SK-N-SH (cell line): ENCODE measurements at regions not wholly inside any gene's neighbourhood (a gene's known extent, or its start where the extent isn't known, plus 50 kb on each side); places are given as distances from the start of the nearest gene placed in this dataset.

Experiments used
- CTCF ChIA-PET: fragments of 300-600, 350-600 bp; formaldehyde crosslinking; extraction: SDS; loops from one replicate; lab custom pipeline; 2021; lab: Yijun Ruan, JAX
- POLR2A ChIA-PET: fragments of 350-600 bp; sonication (Branson Sonifier 250); formaldehyde crosslinking; extraction: SDS; loops from one replicate; lab custom pipeline; 2020; ENCODE audit warnings: antibody characterized with exemption, inconsistent platforms; lab: Yijun Ruan, JAX
- DNase-seq: peaks from one replicate; pipeline ENCODE4 v3.0.0; 2012
- H2AFZ ChIP-seq: fragments of 200-600 bp; sonication (generic); 2 replicates; pipeline ENCODE4 v1.8.1; 2016; ENCODE audit warnings: antibody characterized with exemption, mild to moderate bottlenecking, low read depth
- H3F3A ChIP-seq: fragments of 200-600 bp; sonication (generic); replicated peaks from 2 replicates; pipeline ENCODE3; 2016; ENCODE audit warnings: antibody characterized with exemption, mild to moderate bottlenecking; ENCODE audit not compliant: insufficient read depth
- H3K27ac ChIP-seq, 2 experiments: fragments of 200-500 bp in 1 of 2; fragments of 200-600 bp in 1 of 2; sonication (Bioruptor generic) in 1 of 2; sonication (generic), shearing (Covaris generic) in 1 of 2; 2 replicates each; pipeline versions ENCODE4 v1.5.1 to v1.6.1; 2014 to 2016; ENCODE audit warnings: low read depth in 2 of 2, inconsistent platforms in 1 of 2, low read length in 1 of 2, mild to moderate bottlenecking in 1 of 2, mixed read lengths in 1 of 2
- H3K27me3 ChIP-seq: fragments of 200-600 bp; sonication (generic), shearing (Covaris generic); 2 replicates; pipeline ENCODE4 v1.6.1; 2016; ENCODE audit warnings: mixed run types; ENCODE audit not compliant: insufficient read depth
- H3K36me3 ChIP-seq, 2 experiments: fragments of 200-500 bp in 1 of 2; fragments of 200-600 bp in 1 of 2; sonication (Bioruptor generic) in 1 of 2; sonication (generic) in 1 of 2; replicated peaks in 1 of 2; 2 replicates each; pipeline versions ENCODE3 to v1.5.1; 2014 to 2016; ENCODE audit warnings: low read length in 1 of 2, mild to moderate bottlenecking in 1 of 2; ENCODE audit not compliant: insufficient read depth in 2 of 2, control insufficient read depth in 1 of 2
- H3K4me1 ChIP-seq, 2 experiments: fragments of 200-500 bp in 1 of 2; fragments of 200-600 bp in 1 of 2; sonication (Bioruptor generic) in 1 of 2; sonication (generic), shearing (Covaris generic) in 1 of 2; 2 replicates each; pipeline versions ENCODE4 v1.5.1 to v1.6.1; 2014 to 2016; ENCODE audit warnings: low read depth in 1 of 2, low read length in 1 of 2, mixed run types in 1 of 2; ENCODE audit not compliant: insufficient read depth in 2 of 2, control insufficient read depth in 1 of 2
- H3K4me2 ChIP-seq: fragments of 200-600 bp; sonication (generic), shearing (Covaris generic); 2 replicates; pipeline ENCODE4 v1.6.1; 2017; ENCODE audit warnings: mixed run types
- H3K4me3 ChIP-seq, 2 experiments: fragments of 200-500 bp in 1 of 2; fragments of 200-600 bp in 1 of 2; sonication (Bioruptor generic) in 1 of 2; sonication (generic), shearing (Covaris generic) in 1 of 2; 2 replicates each; pipeline versions ENCODE4 v1.5.1 to v1.8.1; 2014 to 2016; ENCODE audit warnings: low read depth in 2 of 2, inconsistent platforms in 1 of 2, low read length in 1 of 2, mild to moderate bottlenecking in 1 of 2, mixed read lengths in 1 of 2, moderate library complexity in 1 of 2
- H3K79me2 ChIP-seq: fragments of 200-600 bp; sonication (generic); 2 replicates; pipeline ENCODE4 v1.8.1; 2017; ENCODE audit warnings: mild to moderate bottlenecking; ENCODE audit not compliant: insufficient read depth
- H3K9ac ChIP-seq: fragments of 200-600 bp; sonication (generic); 2 replicates; pipeline ENCODE4 v1.6.1; 2017; ENCODE audit warnings: mixed run types
- H3K9me2 ChIP-seq: fragments of 200-600 bp; sonication (generic); 2 replicates; pipeline ENCODE4 v1.6.1; 2017; ENCODE audit warnings: mixed run types
- H3K9me3 ChIP-seq: fragments of 200-600 bp; sonication (generic); 2 replicates; pipeline ENCODE4 v1.6.1; 2017; ENCODE audit warnings: mixed run types, mild to moderate bottlenecking, moderate library complexity
- H4K20me1 ChIP-seq: fragments of 200-600 bp; sonication (generic); 2 replicates; pipeline ENCODE4 v1.6.1; 2017; ENCODE audit warnings: mild to moderate bottlenecking, mixed run types; ENCODE audit not compliant: insufficient read depth
- EZH2phosphoT487 ChIP-seq: fragments of 200-600 bp; sonication (generic); IDR thresholded peaks from 2 replicates; pipeline ENCODE4 v1.6.1; 2017; ENCODE audit warnings: low read depth, mixed run types, mild to moderate bottlenecking, antibody characterized with exemption, moderate library complexity, borderline replicate concordance
- FOXM1 ChIP-seq: IDR thresholded peaks from 2 replicates; pipeline ENCODE4 v1.4.0; 2012; ENCODE audit warnings: low read depth, mild to moderate bottlenecking
- GATA2 ChIP-seq: sonication (generic); formaldehyde crosslinking; IDR thresholded peaks from 2 replicates; pipeline ENCODE4 v1.5.0; 2020; ENCODE audit warnings: mild to moderate bottlenecking, missing genetic modification reagents
- MEF2A ChIP-seq: IDR thresholded peaks from 2 replicates; pipeline ENCODE4 v1.4.0; 2012; ENCODE audit warnings: low read depth, borderline replicate concordance
- MXI1 ChIP-seq: IDR thresholded peaks from 2 replicates; pipeline ENCODE4 v1.6.1; 2012; ENCODE audit warnings: mild to moderate bottlenecking, low read depth, low read length, improper control_type of control experiment
- NRF1 ChIP-seq: IDR thresholded peaks from 2 replicates; pipeline ENCODE4 v1.6.1; 2012; ENCODE audit warnings: low read depth, mild to moderate bottlenecking, low read length
- POLR2AphosphoS5 ChIP-seq: IDR thresholded peaks from 2 replicates; pipeline ENCODE4 v1.6.1; 2012; ENCODE audit warnings: low read depth, low read length
- RAD21 ChIP-seq: IDR thresholded peaks from 2 replicates; pipeline ENCODE4 v1.6.1; 2012; ENCODE audit warnings: mild to moderate bottlenecking, low read length
- RCOR1 ChIP-seq: fragments of 150-350 bp; IDR thresholded peaks from 2 replicates; pipeline ENCODE4 v1.6.1; 2017; ENCODE audit warnings: antibody characterized with exemption, low read length
- RFX5 ChIP-seq: IDR thresholded peaks from 2 replicates; pipeline ENCODE4 v1.6.1; 2012; ENCODE audit warnings: mild to moderate bottlenecking, improper control_type of control experiment, low read length
- RXRA ChIP-seq: IDR thresholded peaks from 2 replicates; pipeline ENCODE4 v1.4.0; 2012; ENCODE audit warnings: low read depth, mild to moderate bottlenecking, borderline replicate concordance
- SMC3 ChIP-seq: IDR thresholded peaks from 2 replicates; pipeline ENCODE4 v1.6.1; 2012; ENCODE audit warnings: low read depth, low read length, improper control_type of control experiment
- TAF1 ChIP-seq: IDR thresholded peaks from 2 replicates; pipeline ENCODE4 v1.6.1; 2012; ENCODE audit warnings: low read depth, mild to moderate bottlenecking, low read length, moderate library complexity, borderline replicate concordance
- TEAD4 ChIP-seq: IDR thresholded peaks from 2 replicates; pipeline ENCODE4 v1.4.0; 2012; ENCODE audit warnings: mild to moderate bottlenecking, borderline replicate concordance; ENCODE audit not compliant: insufficient read depth
- WGBS: methylation state at CpG from one replicate; pipeline ENCODE4 v1.1.6; 2017; ENCODE audit warnings: low lambda C conversion rate; 5-methylcytosine and 5-hydroxymethylcytosine counted together
- TF ChIP-seq, protein P1 (sequence below): fragments of 150-350 bp; IDR thresholded peaks from 2 replicates; pipeline ENCODE4 v1.6.1; 2017; ENCODE audit warnings: antibody characterized with exemption, low read length, low read depth, borderline replicate concordance
- TF ChIP-seq, protein P2 (sequence below): IDR thresholded peaks from 2 replicates; pipeline ENCODE4 v1.4.0; 2012; ENCODE audit warnings: low read depth, borderline replicate concordance
- TF ChIP-seq, protein P3 (sequence below): fragments of 200-600 bp; sonication (generic); IDR thresholded peaks from 2 replicates; pipeline ENCODE4 v1.6.1; 2017; ENCODE audit warnings: antibody characterized with exemption, mild to moderate bottlenecking, moderate library complexity

DNA sequence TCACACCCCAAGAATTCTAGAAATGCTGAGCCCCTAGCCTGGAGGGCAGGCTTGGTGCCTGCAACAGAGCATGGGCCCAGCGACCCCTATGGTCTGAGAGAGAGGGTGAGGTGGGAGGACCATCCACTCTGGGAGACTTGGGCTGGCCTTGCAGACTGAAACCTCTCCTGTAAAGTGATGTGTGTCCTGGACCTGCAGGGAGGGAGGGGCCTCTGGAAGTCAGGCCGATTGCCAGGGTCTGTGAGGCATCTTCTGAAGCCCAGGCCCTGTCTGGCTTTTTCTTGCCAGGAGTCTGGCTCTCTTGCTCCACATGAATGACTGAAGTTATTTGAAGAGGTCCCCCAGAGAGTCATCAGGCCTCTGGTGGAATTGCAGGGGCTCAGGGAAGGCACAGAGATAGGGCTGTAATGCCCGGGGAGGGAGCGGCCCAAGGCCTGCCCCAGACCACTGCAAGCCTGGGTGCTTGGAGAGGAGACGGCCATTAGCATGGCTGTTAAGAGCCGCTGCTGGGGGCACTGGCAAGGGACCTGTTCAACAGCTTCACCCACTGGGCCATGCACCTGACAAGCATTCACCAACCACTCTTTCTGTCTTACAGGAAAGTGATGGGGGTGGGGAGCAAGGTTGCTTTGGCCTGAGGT is 56.0 kb upstream of the CHRNA7 start (continued):
- TF ChIP-seq GATA2 (CRISPR knock-in tag), result no peak
- no peak for TF ChIP-seq MEF2A
- TF ChIP-seq, protein P1, sequence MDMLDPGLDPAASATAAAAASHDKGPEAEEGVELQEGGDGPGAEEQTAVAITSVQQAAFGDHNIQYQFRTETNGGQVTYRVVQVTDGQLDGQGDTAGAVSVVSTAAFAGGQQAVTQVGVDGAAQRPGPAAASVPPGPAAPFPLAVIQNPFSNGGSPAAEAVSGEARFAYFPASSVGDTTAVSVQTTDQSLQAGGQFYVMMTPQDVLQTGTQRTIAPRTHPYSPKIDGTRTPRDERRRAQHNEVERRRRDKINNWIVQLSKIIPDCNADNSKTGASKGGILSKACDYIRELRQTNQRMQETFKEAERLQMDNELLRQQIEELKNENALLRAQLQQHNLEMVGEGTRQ, result no peak
- TF ChIP-seq TEAD4, result no peak
- no peak for TF ChIP-seq RCOR1
- TF ChIP-seq, all 33 proteins: peak for 0

DNA sequence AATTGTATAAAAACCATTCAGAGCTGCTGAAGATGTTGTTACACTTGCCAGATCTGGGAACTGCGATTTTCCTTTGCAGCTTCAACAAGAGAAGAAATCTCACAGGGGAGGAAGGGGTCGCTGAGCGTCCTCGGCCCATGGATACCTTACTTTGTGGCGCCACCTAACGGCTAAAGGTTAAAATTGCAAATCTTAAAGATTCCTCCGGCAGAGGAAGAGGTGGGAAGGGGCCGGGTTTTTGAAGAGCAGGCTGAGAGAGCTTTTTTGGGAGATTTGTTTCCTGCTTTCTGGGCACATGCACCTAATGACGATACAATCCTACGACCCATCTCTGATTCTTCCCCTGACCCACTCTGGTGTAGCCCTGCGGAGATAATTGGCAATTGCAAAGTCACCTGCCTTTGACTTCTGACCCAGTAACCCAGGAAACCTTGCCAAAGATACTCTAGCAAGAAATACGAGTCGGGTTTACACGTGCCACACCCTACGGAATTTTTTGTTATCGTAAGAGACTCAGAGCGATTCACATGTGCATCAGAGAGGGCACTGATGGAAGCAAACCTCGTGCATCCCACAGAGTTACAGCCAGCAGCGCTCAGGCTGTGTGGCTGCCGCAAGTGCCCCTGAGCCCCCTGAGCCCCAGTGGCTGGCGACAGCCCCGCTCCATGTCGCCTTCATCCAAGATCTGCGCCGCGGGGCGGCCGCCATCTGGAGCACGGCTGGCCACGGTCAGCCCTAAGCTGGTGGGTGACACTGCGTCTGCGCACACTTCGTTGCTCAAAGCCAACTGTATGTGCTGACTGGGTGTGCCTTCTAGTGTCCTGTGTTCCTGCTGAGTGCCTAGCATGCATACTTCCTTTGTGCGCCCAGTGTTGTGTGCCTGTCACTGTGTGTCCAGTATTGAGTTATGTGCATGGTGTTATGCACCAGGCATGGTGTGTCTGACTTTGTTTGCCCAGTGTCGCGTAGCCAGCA is 55.2 kb upstream of the CHRNA7 start:
- H3K79me2 ChIP-seq, result no peaks in the 10 kb centered on the region
- H3K36me3 ChIP-seq, result no peaks in the 10 kb centered on the region
- no peaks in the 10 kb centered on the region for H3F3A ChIP-seq
- 10% methylated on average over 22 of the region's 36 CpGs for WGBS
- H2AFZ ChIP-seq, result peak overlapping the region; percentile 32; the same call in 1 of the 2 replicates
- TF ChIP-seq, protein P2, sequence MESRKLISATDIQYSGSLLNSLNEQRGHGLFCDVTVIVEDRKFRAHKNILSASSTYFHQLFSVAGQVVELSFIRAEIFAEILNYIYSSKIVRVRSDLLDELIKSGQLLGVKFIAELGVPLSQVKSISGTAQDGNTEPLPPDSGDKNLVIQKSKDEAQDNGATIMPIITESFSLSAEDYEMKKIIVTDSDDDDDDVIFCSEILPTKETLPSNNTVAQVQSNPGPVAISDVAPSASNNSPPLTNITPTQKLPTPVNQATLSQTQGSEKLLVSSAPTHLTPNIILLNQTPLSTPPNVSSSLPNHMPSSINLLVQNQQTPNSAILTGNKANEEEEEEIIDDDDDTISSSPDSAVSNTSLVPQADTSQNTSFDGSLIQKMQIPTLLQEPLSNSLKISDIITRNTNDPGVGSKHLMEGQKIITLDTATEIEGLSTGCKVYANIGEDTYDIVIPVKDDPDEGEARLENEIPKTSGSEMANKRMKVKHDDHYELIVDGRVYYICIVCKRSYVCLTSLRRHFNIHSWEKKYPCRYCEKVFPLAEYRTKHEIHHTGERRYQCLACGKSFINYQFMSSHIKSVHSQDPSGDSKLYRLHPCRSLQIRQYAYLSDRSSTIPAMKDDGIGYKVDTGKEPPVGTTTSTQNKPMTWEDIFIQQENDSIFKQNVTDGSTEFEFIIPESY, result no peak
- TF ChIP-seq SMC3 (peak; percentile 56), TAF1 (no peak), RXRA (no peak), MXI1 (peak; percentile 42; the same call in 1 of the 2 replicates), NRF1 (peak; percentile 30; the same call in 1 of the 2 replicates), POLR2AphosphoS5 (no peak), RFX5 (peak; percentile 69; the same call in 1 of the 2 replicates), FOXM1 (no peak), RAD21 (peak; percentile 90), EZH2phosphoT487 (no peak), TEAD4 (no peak)
- TF ChIP-seq, protein P3, sequence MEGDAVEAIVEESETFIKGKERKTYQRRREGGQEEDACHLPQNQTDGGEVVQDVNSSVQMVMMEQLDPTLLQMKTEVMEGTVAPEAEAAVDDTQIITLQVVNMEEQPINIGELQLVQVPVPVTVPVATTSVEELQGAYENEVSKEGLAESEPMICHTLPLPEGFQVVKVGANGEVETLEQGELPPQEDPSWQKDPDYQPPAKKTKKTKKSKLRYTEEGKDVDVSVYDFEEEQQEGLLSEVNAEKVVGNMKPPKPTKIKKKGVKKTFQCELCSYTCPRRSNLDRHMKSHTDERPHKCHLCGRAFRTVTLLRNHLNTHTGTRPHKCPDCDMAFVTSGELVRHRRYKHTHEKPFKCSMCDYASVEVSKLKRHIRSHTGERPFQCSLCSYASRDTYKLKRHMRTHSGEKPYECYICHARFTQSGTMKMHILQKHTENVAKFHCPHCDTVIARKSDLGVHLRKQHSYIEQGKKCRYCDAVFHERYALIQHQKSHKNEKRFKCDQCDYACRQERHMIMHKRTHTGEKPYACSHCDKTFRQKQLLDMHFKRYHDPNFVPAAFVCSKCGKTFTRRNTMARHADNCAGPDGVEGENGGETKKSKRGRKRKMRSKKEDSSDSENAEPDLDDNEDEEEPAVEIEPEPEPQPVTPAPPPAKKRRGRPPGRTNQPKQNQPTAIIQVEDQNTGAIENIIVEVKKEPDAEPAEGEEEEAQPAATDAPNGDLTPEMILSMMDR, result peak; percentile 75
- ChIA-PET CTCF (interaction anchor here (0.6 to 6.0 kb wide), 41 partner anchors 8 to 667 kb away, joined by 3 to 167 read pairs (median 4); partner anchors contain the start of genes CHRNA7 and OTUD7A), POLR2A (interaction anchor here (1.3 kb wide), 1 partner anchor 54 kb away, joined by 3 read pairs; no protein-coding TSS in a partner anchor)
- H3K9ac ChIP-seq, result no peak overlapping the region
- no peaks in the 10 kb centered on the region for H3K9me2 ChIP-seq
- H3K27ac ChIP-seq, result peak overlapping the region in 1 of 2 experiments; percentile 83; a peak in 2 of 4 replicates
- no peaks in the 10 kb centered on the region for H3K9me3 ChIP-seq
- H3K27me3 ChIP-seq, result no peaks in the 10 kb centered on the region
- H3K4me3 ChIP-seq, result peak overlapping the region; percentile 43 to 57; a peak in 3 of 4 replicates
- peak overlapping the region; percentile 58 for H3K4me2 ChIP-seq
- H3K4me1 ChIP-seq, result peaks cover 0 to 47% of the 10 kb centered on the region in 2 experiments; a peak in 2 of 4 replicates
- no peaks in the 10 kb centered on the region for H4K20me1 ChIP-seq
- DNase-seq, result peak; percentile 79
